IMR-90 (cell line): ENCODE measurements at regions not wholly inside any gene's neighbourhood (a gene's known extent, or its start where the extent isn't known, plus 50 kb on each side); places are given as distances from the start of the nearest gene placed in this dataset.
A peak's percentile ranks its signal among the peaks of the same experiment; 100 is the strongest.

Experiments used
- ATAC-seq: fragments of 200-7000 bp; cut with Tn5 transposase; 2 replicates; pipeline ENCODE4 v1.9.1; 2020; ENCODE audit warnings: low read depth, mild to moderate bottlenecking, moderate library complexity
- BruUV-seq: library from RNA; stranded (reverse); fragments of 400-500 nt; replicated peaks from 2 replicates; lab custom pipeline; 2021; lab: Mats Ljungman, UMichigan
- CTCF ChIA-PET: fragments of 300-600 bp; formaldehyde crosslinking; extraction: SDS; loops from one replicate; lab custom pipeline; 2021; ENCODE audit warnings: antibody characterized with exemption; lab: Yijun Ruan, JAX
- POLR2A ChIA-PET: fragments of 300-600 bp; sonication (Branson Sonifier 250); formaldehyde crosslinking; loops from one replicate; lab custom pipeline; 2022; ENCODE audit warnings: antibody characterized with exemption; ENCODE audit not compliant: unreplicated experiment; lab: Charles Lee
- DNase-seq: peaks from one replicate; pipeline ENCODE4 v3.0.0; 2013
- H2AFZ ChIP-seq: replicated peaks from 2 replicates; pipeline ENCODE3; 2013; ENCODE audit warnings: low read length, mild to moderate bottlenecking; ENCODE audit not compliant: poor library complexity
- H2AK5ac ChIP-seq: 2 replicates; pipeline ENCODE4 v1.6.1; 2013; ENCODE audit warnings: low read depth, low read length, inconsistent platforms
- H2AK9ac ChIP-seq: replicated peaks from 2 replicates; pipeline ENCODE3; 2013; ENCODE audit warnings: mild to moderate bottlenecking, low read depth, low read length, moderate library complexity; ENCODE audit not compliant: poor library complexity
- H2BK120ac ChIP-seq: 2 replicates; pipeline ENCODE4 v1.6.1; 2013; ENCODE audit warnings: low read depth, low read length, inconsistent platforms
- H2BK15ac ChIP-seq: 3 replicates; pipeline ENCODE4 v1.6.1; 2013; ENCODE audit warnings: low read depth, low read length, inconsistent platforms
- H2BK20ac ChIP-seq: 2 replicates; pipeline ENCODE4 v1.6.1; 2013; ENCODE audit warnings: low read depth, mild to moderate bottlenecking, inconsistent platforms, low read length, moderate library complexity
- H2BK5ac ChIP-seq: 2 replicates; pipeline ENCODE4 v1.6.1; 2013; ENCODE audit warnings: mild to moderate bottlenecking, low read depth, low read length, inconsistent platforms; ENCODE audit not compliant: poor library complexity, severe bottlenecking
- H3K14ac ChIP-seq: replicated peaks from 2 replicates; pipeline ENCODE4 v1.6.1; 2013; ENCODE audit warnings: low read depth, low read length, inconsistent platforms
- H3K18ac ChIP-seq: 2 replicates; pipeline ENCODE4 v1.6.1; 2013; ENCODE audit warnings: low read depth, low read length, control low read depth
- H3K23ac ChIP-seq: 2 replicates; pipeline ENCODE4 v1.6.1; 2013; ENCODE audit warnings: low read depth, low read length, inconsistent platforms
- H3K27ac ChIP-seq: 2 replicates; pipeline ENCODE4 v1.5.1; 2013; ENCODE audit warnings: mild to moderate bottlenecking, control low read depth, low read length; ENCODE audit not compliant: insufficient read depth
- H3K27me3 ChIP-seq: 2 replicates; pipeline ENCODE4 v1.6.1; 2013; ENCODE audit warnings: low read length; ENCODE audit not compliant: control insufficient read depth, insufficient read depth
- H3K36me3 ChIP-seq: 2 replicates; pipeline ENCODE4 v1.6.1; 2013; ENCODE audit warnings: low read length, mixed read lengths; ENCODE audit not compliant: control insufficient read depth, insufficient read depth
- H3K4ac ChIP-seq: 2 replicates; pipeline ENCODE4 v1.6.1; 2013; ENCODE audit warnings: low read depth, low read length, inconsistent platforms
- H3K4me1 ChIP-seq: 2 replicates; pipeline ENCODE4 v1.6.1; 2013; ENCODE audit warnings: low read length, mixed read lengths; ENCODE audit not compliant: control insufficient read depth, insufficient read depth
- H3K4me2 ChIP-seq: 2 replicates; pipeline ENCODE4 v1.6.1; 2013; ENCODE audit warnings: low read depth, mild to moderate bottlenecking, control low read depth, low read length, moderate library complexity
- H3K4me3 ChIP-seq: 2 replicates; pipeline ENCODE4 v1.5.1; 2013; ENCODE audit warnings: low read depth, mild to moderate bottlenecking, control low read depth, low read length, moderate library complexity; ENCODE audit not compliant: insufficient read depth
- H3K56ac ChIP-seq: 2 replicates; pipeline ENCODE4 v1.6.1; 2013; ENCODE audit warnings: low read length, inconsistent platforms; ENCODE audit not compliant: insufficient read depth; ENCODE audit errors: extremely low read depth
- H3K79me1 ChIP-seq, 2 experiments: 2 replicates each; pipeline ENCODE4 v1.6.1; 2013; ENCODE audit warnings: low read length in 2 of 2, inconsistent platforms in 1 of 2, low read depth in 1 of 2
- H3K9ac ChIP-seq: 2 replicates; pipeline ENCODE4 v1.6.1; 2013; ENCODE audit warnings: low read depth, low read length, control low read depth
- H3K9me1 ChIP-seq: 2 replicates; pipeline ENCODE4 v1.6.1; 2013; ENCODE audit warnings: low read length, inconsistent platforms; ENCODE audit not compliant: insufficient read depth
- H3K9me3 ChIP-seq: 2 replicates; pipeline ENCODE4 v1.6.1; 2013; ENCODE audit warnings: low read length; ENCODE audit not compliant: control insufficient read depth, insufficient read depth
- H4K20me1 ChIP-seq: 2 replicates; pipeline ENCODE4 v1.6.1; 2013; ENCODE audit warnings: low read length, inconsistent platforms; ENCODE audit not compliant: insufficient read depth
- H4K5ac ChIP-seq: 2 replicates; pipeline ENCODE4 v1.6.1; 2013; ENCODE audit warnings: mild to moderate bottlenecking, low read depth, low read length, control low read depth
- H4K8ac ChIP-seq, 2 experiments: 2 replicates each; pipeline ENCODE4 v1.6.1; 2013; ENCODE audit warnings: low read depth in 2 of 2, low read length in 2 of 2, control low read depth in 1 of 2, inconsistent platforms in 1 of 2
- H4K91ac ChIP-seq: 2 replicates; pipeline ENCODE4 v1.6.1; 2013; ENCODE audit warnings: low read depth, low read length, inconsistent platforms; ENCODE audit not compliant: insufficient read depth
- FOS ChIP-seq: fragments of 150-350 bp; IDR thresholded peaks from 2 replicates; pipeline ENCODE4 v1.6.1; 2016; ENCODE audit warnings: low read depth, low read length
- NFE2L2 ChIP-seq: fragments of 150-350 bp; IDR thresholded peaks from 2 replicates; pipeline ENCODE4 v1.6.1; 2016; ENCODE audit warnings: low read depth, mild to moderate bottlenecking, low read length
- RAD21 ChIP-seq: IDR thresholded peaks from 2 replicates; pipeline ENCODE4 v1.6.1; 2012; ENCODE audit warnings: low read length, improper control_type of control experiment
- USF2 ChIP-seq: fragments of 150-350 bp; IDR thresholded peaks from 2 replicates; pipeline ENCODE4 v1.6.1; 2017; ENCODE audit warnings: mild to moderate bottlenecking, antibody characterized with exemption, low read length, low read depth
- WGBS, 2 experiments: methylation state at CpG; one replicate each; pipeline versions ENCODE4 v1.1.5 to v1.1.7; 2013; ENCODE audit warnings: missing lambda C conversion rate in 2 of 2; ENCODE audit not compliant: insufficient read length in 1 of 2; ENCODE audit errors: extremely low coverage in 2 of 2; 5-methylcytosine and 5-hydroxymethylcytosine counted together
- dilution Hi-C: fragments of 300-500 bp; cut with HindIII; formaldehyde crosslinking; loops from one replicate; pipeline ENCODE4 v1.14.3; 2018; ENCODE audit warnings: low sequenced_read_pairs; ENCODE audit not compliant: unreplicated experiment
- in situ Hi-C: fragments of 300-500 bp; cut with MboI; formaldehyde crosslinking; loops from 3 replicates; pipeline ENCODE4 v1.14.3; 2019; ENCODE audit warnings: low sequenced_read_pairs, inconsistent platforms, mixed read lengths
- intact Hi-C: fragments of 100-400 bp; cut with micrococcal nuclease; formaldehyde crosslinking; loops from 2 replicates; pipeline ENCODE4 v1.10.0; 2022

GRCh38 chr6:11854408-11855165 is 76.0 kb upstream of the ADTRP start:
- in situ Hi-C loops (no loop called here), dilution Hi-C loops (no loop called here), intact Hi-C loops (loop anchor here (5.0 kb wide), 1 partner anchor 158 kb away; the partner anchor contains the start of gene HIVEP1)
- Histone ChIP-seq H3K4me1 (peaks cover 13% of the 10 kb centered on the region), H3K9ac (no peak overlapping the region), H3K27me3 (no peaks in the 10 kb centered on the region), H2BK5ac (peak overlapping the region; percentile 39), H3K9me1 (peaks cover 6% of the 10 kb centered on the region; the same call in 1 of the 2 replicates), H4K8ac (peak overlapping the region in 1 of 2 experiments; percentile 4; a peak in 1 of 4 replicates), H4K91ac (peak overlapping the region; percentile 41), H2AK9ac (no peak overlapping the region), H3K4me2 (peak overlapping the region; percentile 71), H2AFZ (no peak overlapping the region), H3K4me3 (no peak overlapping the region), H3K36me3 (no peaks in the 10 kb centered on the region), H2BK20ac (peak overlapping the region; percentile 38; the same call in 1 of the 2 replicates), H3K18ac (peak overlapping the region; percentile 78), H3K27ac (peak overlapping the region; percentile 82; the same call in 1 of the 2 replicates), H3K79me1 (no peaks in the 10 kb centered on the region), H3K56ac (peak overlapping the region; percentile 10; the same call in 1 of the 2 replicates), H2BK15ac (no peak overlapping the region), H2AK5ac (peak overlapping the region; percentile 15; the same call in 1 of the 2 replicates), H3K23ac (peak overlapping the region; percentile 27; the same call in 1 of the 2 replicates), H4K20me1 (no peaks in the 10 kb centered on the region), H3K9me3 (no peaks in the 10 kb centered on the region), H3K14ac (no peak overlapping the region; the same call in 1 of the 2 replicates), H3K4ac (peak overlapping the region; percentile 17), H4K5ac (peak overlapping the region; percentile 60; the same call in 1 of the 2 replicates), H2BK120ac (peak overlapping the region; percentile 15; the same call in 1 of the 2 replicates)
- no TSS peak for BruUV-seq
- POLR2A ChIA-PET: no interaction called here
- TF ChIP-seq USF2 (no peak), FOS (peak; percentile 53; the same call in 1 of the 2 replicates), NFE2L2 (peak; percentile 49), RAD21 (peak; percentile 17)
- DNase-seq (peak; percentile 89), ATAC-seq (peak; percentile 84)
- CTCF ChIA-PET: interaction anchor here (0.6 to 1.2 kb wide), 2 partner anchors 10 to 244 kb away, joined by 3 to 4 read pairs; no protein-coding TSS in a partner anchor
- WGBS, 2 experiments: no CpG with 5 or more reads among the region's 7 CpGs
